Head of caudate nucleus (tissue), 42 donors: ENCODE measurements at regions not wholly inside any gene's neighbourhood (a gene's known extent, or its start where the extent isn't known, plus 50 kb on each side); places are given as distances from the start of the nearest gene placed in this dataset.

Experiments used
- DNase-seq, 42 donors: peaks; one replicate each; pipeline versions ENCODE4 v3.0.0 to v3.0.0-alpha.2; 2020 to 2021; ENCODE audit warnings: mixed read lengths in 7 of 42
- intact Hi-C: fragments of 100-400 bp; cut with DNase I; formaldehyde crosslinking; loops from one replicate; pipeline ENCODE4 v1.15.0; 2022

DNA sequence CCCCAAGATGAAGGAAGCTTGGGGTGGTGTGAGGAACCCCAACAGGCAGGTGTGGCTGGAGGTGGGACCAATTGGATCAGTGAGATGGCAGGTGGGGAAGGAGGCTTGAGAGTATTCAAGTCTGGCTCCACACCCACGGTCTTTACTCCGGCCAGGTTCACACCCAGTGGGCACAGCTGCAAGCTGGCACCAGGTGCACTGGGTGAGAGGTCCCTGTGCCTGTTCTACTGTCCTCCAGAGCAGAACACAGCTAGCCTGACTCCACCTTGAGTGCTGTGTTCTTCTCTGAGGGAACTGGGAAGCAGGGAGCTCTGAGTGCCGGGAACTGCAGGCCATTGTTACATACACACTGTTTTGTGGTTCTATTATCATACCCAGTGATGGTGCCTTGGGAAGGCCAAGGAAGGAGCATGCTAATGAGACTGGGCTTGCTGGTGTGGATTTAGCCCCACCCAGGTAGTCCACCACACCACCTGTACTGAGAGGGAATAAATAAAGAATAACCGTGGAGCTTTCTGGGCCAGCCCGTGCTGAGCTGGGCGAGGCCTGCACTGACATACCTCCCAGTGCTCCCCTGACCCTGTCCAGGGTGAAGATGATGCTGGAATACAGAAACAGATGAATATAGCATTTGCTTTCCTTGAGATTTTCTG is 93.4 kb downstream of the ABHD5 start:
- intact Hi-C loops, result no loop called here
- DNase-seq, result no peak

DNA sequence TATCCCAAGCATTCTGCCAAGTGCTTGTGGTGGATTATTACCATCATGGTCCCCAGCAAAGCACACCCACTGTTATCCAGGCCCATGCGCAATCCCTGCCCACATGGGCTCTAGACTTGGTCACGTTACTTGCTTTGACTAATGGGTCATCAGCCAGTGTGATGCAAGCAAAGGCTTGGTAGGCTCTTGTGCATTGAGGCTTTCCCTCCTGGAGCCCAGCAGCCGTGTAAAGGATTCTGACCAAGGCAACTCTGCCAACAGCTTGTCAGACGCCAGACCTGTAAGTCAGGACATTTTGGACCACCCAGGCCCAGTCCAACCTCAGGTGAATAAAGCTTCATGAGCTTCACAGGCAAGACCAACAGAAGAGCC is 93.9 kb downstream of the ABHD5 start:
- no peak for DNase-seq
- intact Hi-C loops, result no loop called here

DNA sequence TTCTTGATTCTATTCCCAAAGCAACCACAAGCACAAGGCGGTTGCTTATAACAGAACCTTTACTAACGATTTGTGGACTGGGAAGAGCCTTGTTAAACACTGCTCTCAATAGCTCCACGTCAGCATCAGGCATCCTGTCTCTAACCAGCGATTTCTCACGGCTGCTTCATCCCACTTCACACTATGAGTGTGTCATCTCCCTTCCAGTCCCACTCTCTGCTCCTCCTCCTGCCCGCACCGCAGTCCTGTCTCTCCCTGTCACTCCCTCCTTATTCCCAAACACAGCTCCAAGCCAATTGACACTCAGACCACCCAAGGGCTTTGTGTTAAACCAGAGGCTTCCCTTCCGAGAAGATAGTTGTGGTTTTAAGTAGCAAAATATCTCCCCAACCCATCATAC is 94.8 kb downstream of the ABHD5 start:
- no peak for DNase-seq
- intact Hi-C loops, result no loop called here

DNA sequence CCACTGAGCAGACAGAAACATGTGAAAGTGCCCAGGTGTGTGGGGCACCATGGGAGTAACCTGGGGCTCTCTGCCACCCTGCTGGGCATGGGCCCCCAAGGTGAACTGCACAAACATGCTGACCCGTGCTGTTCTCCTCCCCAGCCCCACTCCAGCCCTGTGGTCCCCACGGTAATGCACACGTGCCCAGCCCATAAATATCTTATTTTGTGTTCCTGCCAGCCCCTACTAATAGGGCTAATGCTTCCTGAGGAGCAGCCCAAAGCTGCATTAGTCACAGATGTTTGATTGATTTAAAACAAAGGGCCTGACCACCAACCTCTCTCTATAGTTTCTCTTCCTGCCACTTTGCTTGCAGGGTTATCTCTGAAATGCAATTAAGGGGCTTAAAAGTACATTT is 95.4 kb downstream of the ABHD5 start:
- intact Hi-C loops, result no loop called here
- no peak for DNase-seq

DNA sequence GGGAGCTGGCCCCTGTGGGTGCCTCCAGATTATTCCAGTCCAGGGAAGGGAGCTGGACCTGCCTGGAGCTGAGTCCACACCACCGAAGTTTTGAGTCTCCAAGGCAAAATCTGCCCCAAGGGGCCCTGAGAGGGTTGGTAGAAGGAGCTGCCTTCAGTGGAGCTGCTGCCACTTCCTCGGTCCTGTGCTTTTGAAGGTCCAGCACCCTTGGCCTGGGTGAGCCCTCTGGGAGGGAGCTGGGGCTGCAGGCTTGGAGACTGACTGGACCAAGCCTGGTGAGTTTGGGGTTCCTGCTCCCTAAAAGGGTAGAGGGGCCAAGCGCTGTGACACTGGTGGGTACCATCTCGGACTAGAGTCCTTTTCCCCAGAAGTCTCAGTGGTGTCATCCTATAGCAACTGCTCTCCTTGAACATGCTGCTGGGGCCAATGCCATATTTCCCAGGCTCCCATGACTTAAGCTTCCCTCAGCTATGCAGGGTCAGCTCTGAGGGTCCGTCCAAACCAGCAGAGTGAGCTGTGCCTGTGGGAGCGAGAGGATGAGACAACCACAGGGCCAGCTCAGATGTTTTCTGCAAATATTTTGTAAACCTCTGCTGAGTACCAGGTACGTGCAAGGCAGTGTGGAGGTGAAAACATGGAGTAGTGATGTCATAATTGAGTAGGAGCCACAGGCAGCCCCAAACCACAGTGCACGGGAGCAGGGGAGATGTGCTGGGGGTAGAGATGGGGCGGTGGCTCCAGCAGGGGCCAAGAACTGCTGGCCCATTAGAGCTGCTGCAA is 96.0 kb downstream of the ABHD5 start:
- no peak for DNase-seq
- intact Hi-C loops, result no loop called here

DNA sequence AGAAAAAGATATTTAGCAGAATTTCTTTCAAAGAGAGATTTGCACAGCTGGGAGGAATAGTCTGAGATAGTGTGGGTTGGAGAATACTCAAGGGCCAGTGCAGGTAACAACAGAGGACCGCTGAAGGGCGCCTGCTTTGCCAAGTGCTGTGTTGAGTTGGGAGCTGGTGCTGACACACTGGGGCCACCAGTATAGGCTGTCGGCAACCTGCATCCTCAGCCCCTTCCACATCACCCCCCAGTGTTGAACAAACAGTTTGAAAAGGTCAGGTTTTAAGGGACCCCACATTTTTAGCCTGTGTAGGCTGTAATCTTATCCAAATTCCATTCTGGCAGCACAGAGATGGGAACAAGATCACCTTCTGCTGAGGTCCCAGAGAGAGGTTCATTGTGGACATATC is 96.6 kb downstream of the ABHD5 start:
- intact Hi-C loops, result no loop called here
- DNase-seq, result no peak

DNA sequence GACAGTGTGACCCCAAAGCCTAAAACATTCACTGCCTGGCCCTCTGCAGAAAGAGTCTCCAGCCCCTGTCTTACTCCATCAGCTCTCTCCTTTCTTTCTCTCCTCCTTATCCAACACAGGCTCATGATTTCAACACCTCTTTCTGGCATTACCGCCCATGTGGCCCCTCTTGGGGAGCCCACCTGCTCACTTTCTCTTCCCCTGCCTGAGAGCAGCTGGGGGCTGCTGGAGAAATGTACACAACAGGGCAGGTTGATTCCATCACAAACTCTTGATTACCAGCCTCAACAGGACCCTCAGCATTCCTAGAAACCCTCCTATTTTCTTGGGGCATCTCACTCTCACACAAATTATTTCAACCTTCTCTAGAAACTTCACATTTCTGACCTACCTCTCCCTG is 98.3 kb downstream of the ABHD5 start:
- intact Hi-C loops, result no loop called here
- DNase-seq, result no peak

DNA sequence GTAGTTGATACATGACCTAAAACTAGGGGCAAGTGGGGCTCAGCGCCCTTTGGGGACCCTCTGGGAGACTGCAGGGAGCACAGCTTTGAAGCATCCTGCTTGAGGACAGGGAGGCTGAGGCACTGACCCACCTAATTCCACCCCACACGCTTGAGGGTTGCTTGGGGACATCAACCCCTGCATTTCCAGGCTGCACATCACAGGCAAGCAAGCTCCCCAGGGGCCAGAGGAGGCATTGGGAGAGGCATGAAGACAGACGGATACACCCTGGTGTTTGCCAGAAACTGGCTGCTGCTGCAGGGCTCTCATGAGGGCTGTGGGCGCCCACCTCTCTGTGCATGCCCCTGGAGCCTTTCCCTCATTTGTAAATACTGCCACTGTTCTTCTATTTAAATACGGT is 99.3 kb downstream of the ABHD5 start:
- intact Hi-C loops, result no loop called here
- no peak for DNase-seq

DNA sequence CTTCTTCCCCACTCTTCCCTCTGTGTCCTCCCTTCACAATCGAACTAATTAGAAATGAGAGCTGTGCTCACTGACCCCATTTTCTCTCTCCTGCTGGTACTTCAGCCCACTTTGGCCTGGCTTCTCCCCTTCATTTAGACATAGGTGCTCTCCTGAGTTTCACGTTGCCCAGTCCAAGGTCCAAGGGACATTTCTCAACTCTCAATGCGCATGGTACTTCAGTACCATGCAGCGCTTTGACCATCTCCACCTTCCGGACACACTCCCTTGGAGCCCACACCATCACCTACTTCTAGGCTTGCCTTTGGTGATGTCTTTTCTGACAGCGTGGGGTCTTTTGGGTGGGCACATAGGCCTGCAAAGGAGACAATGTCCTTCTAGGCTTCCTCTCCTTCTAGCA is 99.7 kb downstream of the ABHD5 start:
- no peak for DNase-seq
- intact Hi-C loops, result no loop called here

DNA sequence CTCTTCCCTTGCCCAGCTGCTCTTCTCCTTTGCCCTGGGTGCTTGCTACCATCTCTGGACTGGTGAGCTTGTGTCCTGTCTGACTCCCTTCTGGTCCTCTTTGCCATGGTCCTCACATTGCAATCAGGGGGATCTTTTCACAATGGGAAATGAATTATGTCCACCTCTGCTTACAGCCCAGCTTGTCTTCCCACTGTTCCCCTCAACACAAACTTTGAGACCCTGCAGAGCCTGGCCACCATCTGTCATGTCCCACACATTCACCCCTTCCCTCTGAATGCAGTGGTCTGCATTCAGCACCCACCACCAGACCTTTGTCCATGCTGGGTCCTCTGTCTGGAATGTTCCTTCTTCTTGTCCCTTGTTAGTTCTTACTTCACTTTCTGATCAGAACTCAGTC is 100.5 kb downstream of the ABHD5 start:
- no peak for DNase-seq
- intact Hi-C loops, result no loop called here

DNA sequence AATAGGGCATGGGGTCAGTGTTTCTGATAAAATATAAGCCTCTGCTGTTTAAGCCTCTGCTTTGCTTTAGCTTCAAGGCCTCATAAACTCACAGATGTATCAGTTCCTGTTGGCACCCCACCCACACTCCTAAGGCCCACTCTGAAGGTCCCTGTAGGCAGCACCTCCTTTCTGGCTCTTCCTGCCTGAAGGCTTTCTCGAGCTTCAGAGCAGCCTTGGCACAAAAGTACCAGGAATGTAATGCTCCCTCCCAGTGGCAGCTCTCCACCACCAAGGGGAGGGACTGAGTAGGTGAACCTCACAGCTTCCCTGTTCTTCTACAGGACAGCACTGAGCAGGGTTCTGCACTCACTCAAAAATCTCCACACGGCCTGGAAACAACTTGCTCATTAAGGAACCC is 102.2 kb downstream of the ABHD5 start:
- DNase-seq, result no peak
- intact Hi-C loops, result no loop called here

DNA sequence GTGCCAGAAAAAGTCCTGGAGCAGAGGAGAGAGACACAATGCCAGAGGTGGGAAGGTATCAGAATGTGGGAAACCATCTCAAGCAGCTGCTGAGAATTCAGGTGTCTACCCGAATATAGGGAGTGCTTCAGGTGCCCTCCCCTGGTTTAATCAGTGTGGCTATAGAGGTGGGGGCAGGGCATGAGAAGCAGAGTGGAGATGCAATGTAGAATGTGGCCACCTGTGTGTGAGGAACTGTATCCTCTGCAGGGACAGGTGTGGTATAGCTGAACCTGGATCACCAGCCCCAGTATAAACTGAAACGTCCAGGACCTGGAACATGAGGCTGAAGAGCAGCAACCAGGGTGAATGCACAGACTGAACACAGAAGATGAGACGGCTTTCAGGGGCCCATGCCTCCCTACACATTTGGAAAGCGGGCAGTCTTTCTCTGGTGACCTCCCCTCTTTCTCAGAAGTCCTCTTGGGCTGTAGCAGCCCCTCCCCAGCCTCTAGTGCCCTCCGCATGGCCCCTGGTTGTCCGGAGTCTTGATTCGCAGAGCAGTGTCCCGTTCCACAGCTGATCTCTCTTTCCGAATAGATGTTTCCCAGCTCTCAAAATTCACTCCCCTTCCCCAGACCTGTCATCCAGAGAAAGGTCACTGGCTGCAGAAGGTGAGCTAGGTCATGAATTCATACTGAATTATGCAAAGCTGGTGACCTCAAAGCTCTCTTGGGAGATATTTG is 103.1 kb downstream of the ABHD5 start:
- intact Hi-C loops, result no loop called here
- DNase-seq, result no peak

DNA sequence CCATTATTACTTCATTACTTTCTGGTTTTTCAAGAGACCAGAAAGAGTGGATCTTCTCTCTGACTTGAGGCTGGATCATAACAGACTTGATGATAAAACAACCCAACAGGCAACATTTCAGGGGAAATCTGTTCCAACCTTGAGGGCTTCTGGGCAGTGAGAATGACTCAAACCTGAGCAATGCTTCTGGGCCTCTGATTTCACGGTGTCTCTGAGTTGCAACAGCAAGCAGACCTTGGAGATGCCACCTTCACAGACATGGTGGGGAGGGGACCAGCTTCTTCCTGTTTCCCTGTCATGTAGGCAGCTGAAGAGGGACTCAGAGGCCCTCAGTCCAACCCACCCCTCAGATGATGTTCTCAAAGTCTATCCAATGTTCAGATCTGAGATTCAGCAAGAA is 104.0 kb downstream of the ABHD5 start:
- DNase-seq, result no peak
- intact Hi-C loops, result no loop called here

DNA sequence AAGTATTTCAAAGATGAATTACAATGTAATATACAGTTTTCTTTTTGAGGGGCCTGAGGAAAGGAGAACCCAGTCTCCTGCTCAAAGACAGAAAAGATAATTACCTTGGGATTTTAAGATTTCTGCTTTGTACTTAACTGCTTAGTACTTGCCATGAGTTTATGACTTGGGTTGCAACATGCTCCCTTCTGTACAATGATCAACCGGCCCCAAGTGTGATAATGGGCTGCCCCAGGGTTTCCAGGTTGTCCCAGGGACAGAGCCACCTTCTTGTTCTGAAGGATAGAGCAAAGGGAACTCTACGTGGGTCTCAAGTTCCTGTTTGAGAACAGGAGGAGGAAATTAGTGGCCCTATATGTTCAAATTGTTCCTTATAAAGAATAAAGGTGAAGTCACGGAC is 104.8 kb downstream of the ABHD5 start:
- intact Hi-C loops, result no loop called here
- DNase-seq, result no peak

DNA sequence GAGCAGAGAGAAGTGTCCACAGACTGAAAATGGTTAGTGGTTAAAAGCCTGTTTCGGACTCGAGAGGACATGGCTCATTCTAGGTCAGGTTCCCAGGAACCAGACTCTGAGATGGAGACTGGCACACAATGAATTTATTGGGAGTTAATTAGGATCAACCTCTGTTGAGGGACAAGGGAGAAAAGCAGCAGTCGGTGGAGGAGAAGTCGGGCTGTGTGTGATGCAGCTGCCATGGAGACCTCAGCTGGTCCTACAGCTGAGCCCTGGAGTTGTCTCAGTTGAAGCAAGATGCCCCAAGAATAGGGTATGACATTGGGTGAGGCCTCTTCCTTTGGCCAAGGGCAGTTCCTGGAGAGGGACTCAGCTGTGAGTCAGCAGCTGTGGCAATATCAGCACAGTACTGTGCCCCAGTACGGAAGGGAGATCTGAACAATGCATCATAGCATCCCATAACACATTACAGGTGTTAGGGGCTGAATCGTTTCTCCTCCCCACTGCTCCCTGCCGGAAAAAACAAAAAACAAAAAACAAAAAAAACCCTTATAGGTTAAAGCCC is 105.4 kb downstream of the ABHD5 start:
- no peak for DNase-seq
- intact Hi-C loops, result no loop called here

DNA sequence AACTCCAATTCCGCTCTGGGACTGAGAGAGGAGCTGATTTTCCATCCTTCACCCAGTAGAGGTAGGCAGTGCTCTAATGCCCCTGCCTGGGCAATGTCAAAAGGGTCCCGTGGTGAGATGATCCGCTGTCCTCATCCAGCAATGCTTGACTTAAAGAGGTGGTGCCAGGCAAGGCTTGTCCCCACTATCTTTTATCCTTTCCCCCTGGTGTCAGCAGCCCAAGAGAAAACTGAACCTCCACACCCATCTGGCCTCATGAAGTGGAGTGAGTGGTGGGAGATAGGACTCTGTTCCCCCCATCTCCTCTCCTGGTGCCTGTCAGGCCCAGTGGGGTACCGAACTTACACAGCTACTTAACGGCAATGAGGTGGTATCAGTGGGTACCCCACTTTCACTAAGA is 107.1 kb downstream of the ABHD5 start:
- intact Hi-C loops, result no loop called here
- DNase-seq, result no peak

DNA sequence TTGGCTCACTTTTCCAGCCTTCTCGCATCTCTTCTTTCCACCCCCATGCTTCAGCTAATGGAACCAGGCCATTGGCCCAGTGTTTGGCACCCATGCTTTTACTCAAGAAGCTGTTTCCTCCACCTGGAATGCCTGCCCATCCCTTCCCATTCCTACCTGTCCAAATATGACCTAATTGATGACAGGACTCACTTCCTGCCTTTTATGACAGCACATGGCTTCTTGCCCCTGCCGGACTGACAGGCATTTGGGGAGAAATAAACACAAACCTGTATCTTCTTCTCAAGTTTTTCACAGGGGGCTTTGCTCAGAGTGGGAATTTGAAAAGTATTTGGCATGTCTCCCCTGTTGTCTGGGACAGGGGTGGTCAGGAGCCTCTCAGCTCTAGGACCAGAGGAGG is 120.1 kb downstream of the ABHD5 start:
- DNase-seq, result no peak
- intact Hi-C loops, result no loop called here

DNA sequence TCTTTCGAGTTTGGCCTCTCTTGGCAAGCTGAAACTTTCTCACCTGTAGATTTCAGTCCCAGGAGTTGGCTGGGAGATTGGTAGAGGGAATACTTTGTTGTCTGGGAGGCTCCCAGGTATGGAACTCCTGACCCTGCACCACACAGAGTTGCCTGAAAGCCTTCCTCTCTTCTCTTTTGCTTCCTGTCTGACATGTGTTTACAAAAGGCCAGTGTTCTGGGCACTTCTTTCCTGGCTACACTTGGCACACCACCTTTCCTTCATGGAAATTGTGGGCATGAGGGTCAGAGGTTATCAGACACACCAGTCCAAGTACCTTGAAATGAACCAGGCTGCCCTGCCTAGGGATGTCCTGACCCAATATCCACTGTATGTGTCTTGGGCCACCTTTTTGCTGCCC is 123.7 kb downstream of the ABHD5 start:
- intact Hi-C loops, result no loop called here
- DNase-seq, result no peak

DNA sequence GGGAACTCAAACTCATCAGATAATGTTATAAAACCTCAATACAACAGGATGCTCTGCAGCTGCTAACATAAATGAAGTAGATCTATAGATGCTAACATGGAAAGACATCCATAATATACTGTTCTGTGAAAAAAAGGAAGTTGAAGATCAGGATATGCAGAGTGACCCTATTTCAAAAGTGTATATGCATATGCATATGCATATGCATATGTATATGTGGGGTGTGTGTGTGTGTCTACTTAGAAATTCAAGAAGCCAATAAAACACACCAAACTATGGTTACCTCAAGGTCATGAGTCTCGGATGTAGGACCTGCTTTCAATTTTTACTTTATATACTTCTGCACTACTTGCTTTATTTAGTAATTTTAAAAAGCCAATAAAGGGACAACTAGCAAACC is 125.6 kb downstream of the ABHD5 start:
- DNase-seq, result no peak
- intact Hi-C loops, result no loop called here

DNA sequence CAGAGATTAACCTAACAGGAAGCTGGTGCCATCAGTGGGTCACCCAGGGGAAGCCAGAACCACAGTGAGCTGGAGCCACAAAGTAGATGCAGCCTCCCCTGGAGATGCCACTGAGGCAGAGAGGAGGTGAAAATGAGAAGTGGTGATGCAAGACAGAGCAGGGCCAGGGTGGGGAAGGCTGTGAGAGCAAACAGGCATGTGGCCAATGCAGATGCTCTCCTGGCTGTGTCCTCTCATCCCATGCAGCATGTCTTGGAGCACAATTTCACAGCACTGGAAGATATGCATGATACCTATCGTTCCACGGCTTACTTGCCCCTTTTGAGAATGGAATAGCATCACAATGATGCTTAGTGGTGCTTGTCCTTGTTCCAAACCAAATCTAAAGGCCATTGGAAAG is 126.3 kb downstream of the ABHD5 start:
- intact Hi-C loops, result no loop called here
- no peak for DNase-seq
